GM19467 (cell line): ENCODE measurements at regions not wholly inside any gene's neighbourhood (a gene's known extent, or its start where the extent isn't known, plus 50 kb on each side); places are given as distances from the start of the nearest gene placed in this dataset.

Experiments
- ATAC-seq: cut with Tn5 transposase; IDR thresholded peaks from one replicate; pipeline ENCODE4 v1.9.1; 2021; ENCODE audit warnings: mild to moderate bottlenecking, moderate library complexity; ENCODE audit not compliant: unreplicated experiment

DNA sequence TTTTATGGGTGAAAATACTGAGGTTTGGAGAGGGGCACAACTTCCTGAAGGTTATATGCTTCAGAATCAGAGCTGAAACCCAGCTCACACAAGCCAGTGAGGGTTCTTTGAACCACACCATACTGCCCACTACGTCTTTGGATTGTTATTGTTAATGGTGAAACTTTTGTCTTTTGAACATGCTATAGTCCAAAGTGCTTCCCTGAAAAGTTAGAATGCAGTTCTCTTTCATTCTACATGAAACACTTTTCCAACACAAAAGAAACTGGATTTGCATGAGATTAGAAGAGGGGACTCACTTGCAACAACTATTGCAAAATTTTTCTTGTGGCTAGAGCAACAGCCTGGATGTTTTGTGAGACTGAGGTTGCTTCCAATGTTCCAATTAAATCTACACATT lies 473.6 kb downstream of the SOX2 start:
- no peak for ATAC-seq

DNA sequence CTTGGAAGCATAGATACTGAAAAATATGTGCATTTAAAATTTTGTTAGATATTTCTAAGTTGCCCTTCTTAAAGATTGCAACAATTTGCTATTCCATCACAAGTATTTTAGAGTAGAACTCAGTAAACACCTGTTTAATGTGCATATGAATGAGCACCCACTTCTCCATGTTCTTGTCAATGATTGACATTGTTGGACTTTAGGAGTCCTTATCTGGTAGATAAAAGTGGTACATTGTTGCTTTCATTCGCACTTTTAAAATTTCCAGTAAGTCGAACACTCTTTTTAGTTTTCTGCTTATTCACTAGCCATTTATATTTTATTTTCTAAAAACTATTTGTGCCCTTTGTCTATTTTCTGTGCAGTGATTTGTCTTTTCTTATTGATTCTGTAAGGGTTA lies 478.3 kb downstream of the SOX2 start:
- ATAC-seq: no peak

DNA sequence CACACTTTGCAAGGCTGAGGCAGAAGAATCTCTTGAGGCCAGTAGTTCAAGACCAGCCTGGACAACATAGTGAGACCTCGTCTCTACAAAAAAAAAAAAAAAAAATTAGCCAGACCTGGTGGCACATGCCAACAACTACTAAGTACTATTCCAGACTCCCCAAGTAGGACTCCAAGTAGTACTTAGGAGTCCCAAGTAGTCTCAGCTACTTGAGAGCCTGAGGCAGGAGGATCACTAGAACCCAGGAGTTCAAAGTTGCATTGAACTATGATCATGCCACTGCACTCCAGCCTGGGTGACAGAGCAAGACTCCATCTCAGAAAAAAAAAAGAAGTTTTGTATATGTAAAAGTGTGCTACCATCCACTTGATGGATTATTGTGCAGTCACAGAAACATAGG lies 486.6 kb downstream of the SOX2 start:
- ATAC-seq: no peak

DNA sequence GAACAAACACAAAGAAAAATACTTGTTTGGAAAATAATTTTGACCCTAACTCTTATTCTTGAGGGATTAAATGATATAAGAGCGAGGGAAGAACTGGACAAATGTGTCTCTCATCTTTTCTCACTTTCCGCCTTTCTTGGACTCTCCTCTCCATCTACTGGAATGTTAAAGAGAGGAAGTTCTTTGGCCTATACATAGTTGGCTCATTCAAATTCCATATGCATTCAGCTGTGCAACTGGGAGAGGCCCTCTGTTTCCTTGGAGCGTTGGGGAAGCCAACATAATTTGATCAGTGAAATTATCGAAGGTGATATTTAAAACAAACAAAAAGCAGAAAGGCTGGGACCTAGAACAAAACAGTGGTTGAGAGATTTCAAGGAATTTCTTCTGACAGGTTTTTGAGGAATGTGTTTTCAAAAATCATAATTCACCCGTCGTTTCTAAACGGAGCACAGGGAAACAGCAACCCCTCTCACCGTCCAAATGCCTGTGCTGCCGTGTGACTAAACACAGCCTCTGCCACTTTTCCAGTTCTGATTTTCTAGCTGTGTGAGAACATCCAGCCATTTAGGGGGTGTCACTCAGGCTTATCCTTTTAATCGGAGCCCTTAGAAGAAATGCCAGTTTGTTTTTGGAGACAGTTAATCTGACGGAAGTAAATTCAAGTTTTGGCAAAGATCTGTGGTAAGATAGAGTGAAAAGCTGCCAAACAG lies 489.9 kb downstream of the SOX2 start:
- ATAC-seq: no peak

DNA sequence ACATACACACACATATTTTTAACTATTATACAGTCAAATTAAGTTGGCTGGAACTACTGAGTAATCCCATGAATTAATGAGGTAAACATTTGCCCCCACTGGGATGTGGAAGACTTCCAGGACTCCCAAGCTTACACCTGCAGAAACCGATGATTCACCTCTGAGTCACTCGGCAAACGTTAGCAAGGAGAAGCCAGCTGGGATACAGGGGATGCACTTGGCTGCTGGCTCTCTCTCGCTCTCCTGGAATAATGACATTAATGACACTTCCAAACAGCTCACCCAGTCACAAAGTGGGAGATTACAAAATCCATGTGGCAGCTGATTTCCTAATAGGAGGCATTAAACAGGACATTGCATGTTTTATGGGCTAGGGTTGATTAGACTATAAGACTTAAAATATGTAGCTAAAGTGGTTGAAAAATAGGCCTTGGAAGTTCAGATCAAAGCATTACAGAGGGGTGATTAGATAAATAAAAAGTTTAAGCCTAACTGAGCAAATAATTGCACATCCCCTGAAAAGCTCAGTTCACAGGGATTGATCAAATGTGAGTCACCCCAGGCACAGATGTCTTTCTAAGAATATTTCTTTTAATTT lies 500.9 kb downstream of the SOX2 start:
- no peak for ATAC-seq

DNA sequence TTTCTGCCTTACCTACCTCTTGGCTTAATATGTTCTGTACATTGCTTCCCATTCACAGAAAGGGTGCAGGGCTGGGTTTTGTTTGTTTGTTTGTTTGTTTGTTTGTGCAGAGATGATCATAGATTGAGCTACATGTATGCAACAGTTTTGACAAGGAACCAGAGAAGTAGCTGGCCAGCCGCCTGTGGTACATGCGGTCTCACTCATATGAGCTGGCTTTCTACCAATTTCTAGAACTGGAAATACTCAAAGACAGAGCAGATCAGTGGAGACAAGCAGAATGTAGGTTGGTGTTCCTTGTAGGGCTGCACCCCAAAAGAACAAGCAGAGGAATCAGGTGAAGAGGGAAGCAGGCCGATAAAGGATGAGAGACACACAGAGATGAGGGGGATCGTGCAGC lies 502.7 kb downstream of the SOX2 start:
- no peak for ATAC-seq

DNA sequence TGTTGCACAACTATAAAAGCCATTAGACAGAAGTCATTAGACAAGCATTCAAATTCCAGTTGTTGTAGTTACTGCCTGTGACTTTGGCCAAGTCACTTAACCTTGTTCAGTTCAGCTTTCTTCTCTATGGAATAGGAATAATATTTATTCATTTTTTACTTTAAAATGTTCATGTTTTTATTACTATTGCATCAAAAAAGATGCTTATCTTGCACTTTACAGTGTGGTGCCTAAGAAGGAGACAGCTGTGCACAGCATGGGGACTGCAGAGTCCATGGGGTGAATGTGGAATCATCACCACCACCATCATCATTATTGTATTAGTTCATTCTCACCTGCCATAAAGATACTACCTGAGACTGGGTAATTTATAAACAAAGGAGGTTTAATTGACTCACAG lies 504.2 kb downstream of the SOX2 start:
- no peak for ATAC-seq

DNA sequence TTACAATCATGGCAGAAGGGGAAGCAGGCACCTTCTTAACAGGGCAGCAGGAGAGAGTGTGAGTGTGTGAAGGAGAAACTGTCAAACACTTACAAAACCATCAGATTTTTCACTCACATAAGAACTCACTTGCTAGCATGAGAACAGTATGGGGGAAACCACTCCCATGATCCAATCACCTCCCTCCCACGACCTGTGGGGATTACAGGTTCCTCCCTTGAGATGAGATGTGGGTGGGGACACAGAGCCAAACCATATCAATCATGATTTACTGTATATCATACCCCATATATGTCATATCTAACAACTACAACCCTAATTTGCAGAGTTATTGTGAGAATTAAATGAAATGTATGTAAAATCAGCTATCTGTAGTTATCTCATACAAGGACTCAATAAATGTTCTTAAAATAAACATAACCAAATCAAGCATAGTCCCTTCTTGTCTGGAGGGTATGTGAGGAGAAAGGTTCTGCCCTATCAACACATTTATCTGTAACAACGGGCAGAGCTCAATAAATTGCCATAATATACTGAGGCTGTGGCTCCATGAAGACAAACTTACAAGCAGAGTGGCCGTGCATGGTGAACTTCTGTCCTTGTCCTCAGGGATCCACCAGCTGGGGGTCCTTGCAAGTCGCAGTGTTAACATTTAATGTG lies 504.7 kb downstream of the SOX2 start:
- ATAC-seq: no peak

DNA sequence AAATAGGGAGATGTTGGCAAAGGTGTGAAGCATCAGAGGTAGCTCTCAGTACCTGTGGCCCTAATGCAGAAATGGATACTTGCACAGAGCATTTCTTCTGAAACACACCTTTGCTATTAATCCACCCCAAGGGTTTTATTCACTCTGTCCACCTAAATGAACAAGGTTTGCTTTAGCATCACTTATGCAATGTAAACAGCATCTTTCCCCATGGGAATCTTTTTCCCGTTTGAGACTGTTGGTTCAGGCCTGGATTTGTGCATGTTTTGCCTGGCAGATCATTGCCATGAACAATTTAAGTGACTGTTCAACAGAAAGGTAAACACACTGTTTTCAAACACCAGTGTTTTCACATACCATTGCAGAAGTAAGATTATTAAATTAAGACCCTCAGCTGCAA lies 508.3 kb downstream of the SOX2 start:
- ATAC-seq: no peak

DNA sequence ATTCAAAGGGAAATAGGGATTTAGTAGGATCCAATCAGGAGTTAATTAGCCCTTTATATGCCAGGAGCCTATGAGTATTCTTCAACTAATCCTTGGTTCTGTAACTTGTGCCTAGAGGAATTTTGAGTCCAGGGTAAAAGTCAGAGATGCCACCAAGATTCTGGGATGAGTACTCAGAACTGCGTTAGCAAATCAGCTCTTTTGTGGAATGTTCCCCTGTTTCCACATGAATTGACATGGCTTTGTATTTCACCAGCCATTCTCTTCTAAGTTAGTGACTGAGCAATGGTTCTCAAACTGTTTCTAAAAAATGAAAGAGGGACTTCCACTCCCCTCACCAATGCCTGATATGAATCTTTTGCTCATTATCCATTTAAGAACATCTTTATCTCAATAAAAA lies 508.7 kb downstream of the SOX2 start:
- ATAC-seq: no peak

DNA sequence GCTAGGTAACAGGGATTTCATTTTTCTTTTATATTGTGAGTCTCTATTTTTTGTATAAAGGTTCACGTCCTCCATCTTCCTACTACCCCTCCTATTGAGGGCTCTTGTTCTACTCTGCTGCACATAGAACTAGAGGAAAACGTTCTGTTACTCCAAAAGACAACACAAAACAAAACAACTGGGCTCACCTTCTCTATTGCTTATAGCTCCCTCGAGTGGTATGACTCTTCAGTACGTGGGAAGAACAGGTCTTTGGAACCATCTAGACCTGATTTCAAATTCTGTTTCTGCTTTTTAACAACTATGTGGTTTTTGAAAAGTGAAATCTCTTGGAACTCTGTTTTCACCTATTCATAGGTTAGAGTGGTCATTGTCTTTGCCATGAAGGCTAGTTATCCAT lies 515.3 kb downstream of the SOX2 start:
- ATAC-seq: no peak

DNA sequence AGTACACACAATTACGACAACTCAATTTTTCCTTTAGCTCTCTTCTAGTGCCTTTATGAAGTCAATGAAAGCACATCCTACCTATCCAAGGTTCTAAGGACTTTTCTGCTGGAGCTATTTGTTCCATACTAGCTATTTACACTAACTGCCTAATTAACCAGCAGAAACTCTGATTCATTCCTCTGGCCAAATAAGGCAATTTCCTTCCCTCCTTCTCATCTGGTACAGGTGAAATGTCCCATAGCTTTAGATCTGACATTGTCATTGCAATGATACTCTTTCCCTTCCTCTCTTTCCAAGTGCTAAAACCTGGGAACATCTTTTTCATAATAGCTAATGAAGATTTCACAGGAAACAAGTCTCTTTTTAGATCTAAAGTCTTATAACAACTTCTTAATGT lies 521.7 kb downstream of the SOX2 start:
- ATAC-seq: no peak

DNA sequence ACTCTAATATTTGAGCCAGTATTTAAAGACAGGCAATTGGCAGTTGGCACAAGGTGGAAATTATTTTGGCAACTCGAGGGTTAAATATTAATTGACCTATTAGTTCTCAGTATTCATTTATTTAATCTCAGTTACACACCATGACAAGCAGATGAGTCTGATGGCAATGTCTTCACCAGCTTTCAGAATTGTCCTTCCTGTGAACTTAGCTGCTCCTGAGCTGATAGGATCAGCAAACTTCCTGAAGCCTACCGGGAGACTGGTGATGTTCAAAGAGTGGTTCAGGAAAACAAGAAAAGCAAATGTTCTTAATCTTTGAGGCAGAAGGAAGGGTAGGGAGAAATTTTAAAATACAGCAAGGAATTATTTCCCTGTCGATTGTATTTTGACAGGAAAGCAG lies 522.2 kb downstream of the SOX2 start:
- ATAC-seq: no peak

DNA sequence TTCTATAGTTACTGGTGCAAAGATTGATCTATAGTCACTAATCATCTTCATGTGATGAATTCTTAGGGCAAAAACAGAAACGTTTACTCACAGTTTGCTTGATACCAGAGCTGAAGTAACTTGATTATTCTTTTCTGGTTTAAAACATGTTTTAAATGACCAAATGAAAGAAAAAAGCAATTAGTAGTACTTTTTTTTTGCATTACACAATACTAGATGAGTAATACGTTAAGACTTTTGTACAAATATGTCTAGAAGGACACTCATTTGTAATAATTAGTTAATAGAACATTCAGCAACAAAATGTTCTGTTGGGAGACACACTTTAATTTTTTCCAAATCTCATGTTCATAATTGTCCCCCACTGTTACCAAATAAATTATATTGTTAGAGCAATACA lies 523.2 kb downstream of the SOX2 start:
- ATAC-seq: no peak

DNA sequence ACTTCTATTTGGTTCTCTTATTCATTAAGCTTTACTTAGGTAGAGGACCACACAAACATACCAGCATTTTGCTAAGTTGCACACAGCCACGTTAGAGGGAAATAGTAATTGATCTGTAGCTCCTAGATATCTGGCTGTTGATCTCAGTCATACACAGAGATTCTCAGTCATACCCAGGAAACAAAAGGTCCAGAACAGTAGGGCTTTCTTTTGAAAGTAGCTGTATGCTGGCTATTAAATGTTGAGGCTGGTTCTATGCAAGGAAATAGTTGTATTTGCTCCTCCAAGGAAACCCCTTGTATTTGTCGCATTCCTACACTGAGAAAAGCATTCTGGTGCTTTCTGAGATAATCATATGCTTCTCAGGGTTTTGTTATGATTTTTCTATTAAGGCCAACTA lies 523.8 kb downstream of the SOX2 start:
- no peak for ATAC-seq

DNA sequence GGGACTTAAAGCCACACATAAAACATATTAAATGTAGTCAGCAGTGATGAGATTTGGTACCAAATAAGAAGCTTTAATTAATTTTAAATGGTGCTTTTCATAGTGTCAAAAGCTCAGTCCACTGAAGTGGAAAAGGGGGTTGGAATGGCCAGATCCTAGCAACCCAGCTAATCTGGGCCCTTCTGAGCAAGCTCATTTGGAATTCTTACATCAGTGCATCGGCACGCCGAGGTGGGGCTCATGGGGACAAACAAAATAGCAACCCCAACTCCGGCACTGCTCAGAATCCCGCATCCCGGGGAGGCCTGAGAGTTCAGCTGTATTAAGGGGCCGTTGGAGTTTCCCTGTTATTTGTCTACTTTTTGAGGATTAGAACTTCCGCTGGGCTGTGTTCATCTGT lies 526.4 kb downstream of the SOX2 start:
- ATAC-seq: no peak

DNA sequence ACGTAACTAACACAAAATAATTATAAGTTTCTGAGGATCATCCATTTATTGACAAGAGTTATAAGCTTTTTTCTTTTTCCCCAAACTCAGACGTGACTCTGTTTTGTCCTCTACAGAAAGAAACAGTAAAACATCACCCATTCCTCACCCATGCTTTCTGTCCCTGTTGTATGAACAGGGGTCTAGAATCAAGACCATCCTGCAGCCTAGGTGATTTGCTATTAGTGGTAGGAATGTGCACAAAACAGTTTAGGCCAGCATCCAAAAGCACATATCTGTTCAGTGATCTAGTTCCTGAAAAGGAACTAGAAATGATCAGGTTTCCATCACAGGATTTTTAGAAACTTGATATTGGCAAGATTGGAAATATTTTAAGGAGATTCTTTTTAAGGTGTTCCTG lies 527.6 kb downstream of the SOX2 start:
- ATAC-seq: no peak

DNA sequence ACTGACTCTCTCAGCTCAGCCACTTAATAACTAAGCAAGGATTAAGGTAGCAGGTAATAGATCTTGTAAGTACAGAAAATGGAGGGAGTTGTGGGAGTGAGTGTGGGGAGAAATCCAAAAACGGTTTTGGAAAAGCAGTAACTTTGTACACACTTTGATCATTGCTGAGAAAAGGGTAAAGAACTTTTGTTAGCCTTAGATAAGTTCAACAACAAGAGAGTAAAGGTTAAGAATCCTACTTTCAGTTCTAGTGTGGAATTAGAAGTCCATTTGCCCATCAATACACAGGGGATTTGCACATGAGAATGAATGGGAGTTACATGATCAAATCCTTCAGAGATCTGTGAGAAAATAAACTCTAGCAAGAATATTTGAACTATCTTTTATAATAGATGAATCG lies 528.7 kb downstream of the SOX2 start:
- ATAC-seq: no peak

DNA sequence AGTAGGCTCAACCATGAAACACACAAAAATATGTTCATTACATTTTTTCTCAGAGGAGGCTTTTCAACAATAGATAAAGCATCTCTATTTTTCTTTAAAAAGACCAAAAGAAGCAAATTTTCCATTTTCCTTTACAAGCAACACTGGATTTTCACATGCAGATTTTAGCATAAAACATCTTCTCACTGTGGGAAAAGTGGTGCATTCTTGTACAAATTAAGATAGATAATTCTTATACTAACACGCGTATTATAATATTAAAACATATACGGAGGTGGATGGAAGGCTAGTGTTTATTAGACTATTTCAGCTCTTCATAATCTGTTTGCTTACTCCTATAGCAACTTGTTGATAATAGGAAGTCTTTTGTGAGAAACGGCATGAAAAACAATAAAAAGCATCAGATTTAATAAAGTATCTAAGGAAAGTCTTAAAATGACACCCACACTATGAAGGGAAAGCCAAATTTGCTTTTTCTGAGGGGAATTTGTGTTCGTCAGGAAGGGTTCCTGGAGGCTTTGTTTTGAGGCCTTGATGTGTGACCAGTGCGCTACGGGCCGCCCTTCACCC lies 529.6 kb downstream of the SOX2 start:
- ATAC-seq: no peak

DNA sequence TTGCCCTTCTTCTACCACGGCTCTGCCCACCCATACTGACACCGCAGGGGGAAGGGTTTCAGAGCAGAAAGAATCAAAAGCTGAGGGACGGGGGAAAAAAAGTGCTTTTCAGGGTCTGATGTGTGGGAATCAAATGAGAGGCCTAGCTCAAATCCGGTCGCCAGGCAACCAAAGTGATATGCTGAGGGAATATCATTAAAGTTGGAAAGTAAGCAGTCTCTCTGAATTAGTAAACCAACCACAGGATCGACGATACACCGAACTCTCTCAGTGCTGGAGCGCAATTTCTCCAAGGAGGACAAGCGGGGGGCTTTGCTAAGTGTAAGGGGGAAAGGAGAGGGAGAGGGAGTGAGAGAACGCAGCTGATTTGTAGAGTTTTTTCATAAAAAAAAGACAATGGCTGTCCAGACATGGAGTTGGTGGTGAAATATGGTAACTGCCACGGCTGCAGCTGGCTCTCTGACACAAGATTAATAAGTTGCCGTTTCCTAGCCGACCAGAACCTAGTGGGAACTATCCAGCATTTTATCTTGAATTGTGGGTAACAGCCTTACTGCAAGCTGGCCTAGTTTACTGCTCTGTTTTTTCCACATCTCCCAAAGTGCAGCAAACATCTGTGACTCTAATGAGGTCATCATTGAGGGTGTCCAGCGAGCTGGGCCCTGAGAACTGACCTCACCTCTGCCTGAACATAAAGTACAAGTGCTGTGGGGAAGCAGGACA lies 530.2 kb downstream of the SOX2 start:
- ATAC-seq: no peak

DNA sequence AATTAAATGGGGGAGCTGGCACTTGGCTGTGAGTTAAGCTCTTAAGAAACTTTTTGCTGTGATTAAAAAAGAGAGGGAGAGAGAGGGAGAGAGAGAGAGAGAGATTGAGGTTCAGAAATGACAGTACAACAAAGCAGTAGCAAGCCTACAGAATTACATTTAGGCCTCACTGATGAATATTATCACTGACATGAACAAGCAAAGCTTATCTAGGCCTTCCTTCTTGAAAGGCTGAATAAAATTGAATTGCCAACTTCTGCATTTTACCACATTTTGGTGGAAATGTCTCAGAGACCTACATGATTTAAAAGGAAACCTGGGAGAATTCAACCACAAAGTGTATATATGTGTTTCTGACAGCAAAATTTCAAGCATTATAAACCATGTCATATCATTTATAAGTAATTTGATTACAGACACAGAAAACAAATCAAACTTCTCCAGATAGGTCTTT lies 530.8 kb downstream of the SOX2 start:
- ATAC-seq: no peak
